BE2C (cell line): ENCODE measurements at regions not wholly inside any gene's neighbourhood (a gene's known extent, or its start where the extent isn't known, plus 50 kb on each side); places are given as distances from the start of the nearest gene placed in this dataset.

ENCODE experiments used
- DNase-seq: peaks from one replicate; pipeline ENCODE4 v3.0.0-alpha.2; 2020
- H3K27me3 ChIP-seq: fragments of 250-450 bp; sonication (Bioruptor Pico); 2 replicates; pipeline ENCODE4 v1.5.1; 2020; ENCODE audit warnings: mild to moderate bottlenecking
- H3K36me3 ChIP-seq: fragments of 250-450 bp; sonication (Bioruptor Pico); 2 replicates; pipeline ENCODE4 v1.5.1; 2020; ENCODE audit warnings: mild to moderate bottlenecking
- H3K4me1 ChIP-seq: fragments of 250-450 bp; sonication (Bioruptor Pico); 2 replicates; pipeline ENCODE4 v1.5.1; 2020
- H3K4me3 ChIP-seq: 2 replicates; pipeline ENCODE4 v1.5.1; 2011; ENCODE audit warnings: low read depth, low read length
- H3K9me3 ChIP-seq: fragments of 250-450 bp; sonication (Bioruptor Pico); 2 replicates; pipeline ENCODE4 v1.5.1; 2020
- TF ChIP-seq, protein P1 (sequence below): IDR thresholded peaks from 2 replicates; pipeline ENCODE4 v1.5.1; 2012; ENCODE audit warnings: mild to moderate bottlenecking, low read depth, low read length

DNA sequence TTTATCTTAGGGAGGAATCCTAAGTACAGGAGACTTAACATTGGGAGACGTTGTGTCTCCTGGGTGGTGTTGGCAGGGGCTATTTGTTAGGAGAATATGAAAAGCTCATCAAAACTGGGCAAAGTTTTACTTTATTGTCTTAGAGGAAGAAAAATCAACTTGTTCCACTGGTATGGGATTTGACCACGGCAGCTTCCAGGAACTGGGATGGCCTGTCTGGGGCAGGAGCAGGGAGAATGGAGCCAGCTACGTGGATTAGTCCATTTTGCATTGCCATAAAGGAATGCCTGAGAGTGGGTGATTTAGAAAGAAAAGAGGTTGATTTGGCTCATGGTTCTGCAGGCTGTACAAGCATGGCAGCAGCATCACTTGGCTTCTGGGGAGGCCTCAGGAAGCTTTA is 198.4 kb downstream of the ADAMTS15 start:
- no peaks in the 10 kb centered on the region for H3K9me3 ChIP-seq
- H3K4me3 ChIP-seq, result no peak overlapping the region
- no peaks in the 10 kb centered on the region for H3K27me3 ChIP-seq
- H3K36me3 ChIP-seq, result no peaks in the 10 kb centered on the region
- TF ChIP-seq, protein P1, sequence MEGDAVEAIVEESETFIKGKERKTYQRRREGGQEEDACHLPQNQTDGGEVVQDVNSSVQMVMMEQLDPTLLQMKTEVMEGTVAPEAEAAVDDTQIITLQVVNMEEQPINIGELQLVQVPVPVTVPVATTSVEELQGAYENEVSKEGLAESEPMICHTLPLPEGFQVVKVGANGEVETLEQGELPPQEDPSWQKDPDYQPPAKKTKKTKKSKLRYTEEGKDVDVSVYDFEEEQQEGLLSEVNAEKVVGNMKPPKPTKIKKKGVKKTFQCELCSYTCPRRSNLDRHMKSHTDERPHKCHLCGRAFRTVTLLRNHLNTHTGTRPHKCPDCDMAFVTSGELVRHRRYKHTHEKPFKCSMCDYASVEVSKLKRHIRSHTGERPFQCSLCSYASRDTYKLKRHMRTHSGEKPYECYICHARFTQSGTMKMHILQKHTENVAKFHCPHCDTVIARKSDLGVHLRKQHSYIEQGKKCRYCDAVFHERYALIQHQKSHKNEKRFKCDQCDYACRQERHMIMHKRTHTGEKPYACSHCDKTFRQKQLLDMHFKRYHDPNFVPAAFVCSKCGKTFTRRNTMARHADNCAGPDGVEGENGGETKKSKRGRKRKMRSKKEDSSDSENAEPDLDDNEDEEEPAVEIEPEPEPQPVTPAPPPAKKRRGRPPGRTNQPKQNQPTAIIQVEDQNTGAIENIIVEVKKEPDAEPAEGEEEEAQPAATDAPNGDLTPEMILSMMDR, result no peak
- DNase-seq, result no peak
- H3K4me1 ChIP-seq, result no peaks in the 10 kb centered on the region

DNA sequence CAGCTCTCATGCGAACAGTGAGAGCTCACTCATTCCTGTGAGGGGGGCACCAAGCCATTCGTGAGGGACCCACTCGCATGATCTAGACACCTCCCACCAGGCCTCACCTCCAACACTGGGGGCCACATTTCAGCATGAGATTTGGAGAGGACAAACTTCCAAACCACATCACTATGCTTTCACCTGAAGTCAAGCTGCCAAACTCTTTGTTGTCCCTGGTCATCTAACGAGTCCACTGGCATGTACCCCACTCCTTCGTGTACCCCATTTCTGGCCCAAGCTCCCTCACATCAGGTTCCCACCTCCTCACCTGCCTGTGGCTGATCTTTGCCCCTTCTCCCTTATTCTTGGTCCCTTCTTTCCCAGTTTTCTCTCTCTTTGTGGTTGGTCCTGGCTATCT is 198.9 kb downstream of the ADAMTS15 start:
- Histone ChIP-seq H3K4me3 (no peak overlapping the region), H3K27me3 (no peaks in the 10 kb centered on the region), H3K4me1 (no peaks in the 10 kb centered on the region), H3K36me3 (no peaks in the 10 kb centered on the region), H3K9me3 (no peaks in the 10 kb centered on the region)
- TF ChIP-seq, protein P1, result no peak
- no peak for DNase-seq

DNA sequence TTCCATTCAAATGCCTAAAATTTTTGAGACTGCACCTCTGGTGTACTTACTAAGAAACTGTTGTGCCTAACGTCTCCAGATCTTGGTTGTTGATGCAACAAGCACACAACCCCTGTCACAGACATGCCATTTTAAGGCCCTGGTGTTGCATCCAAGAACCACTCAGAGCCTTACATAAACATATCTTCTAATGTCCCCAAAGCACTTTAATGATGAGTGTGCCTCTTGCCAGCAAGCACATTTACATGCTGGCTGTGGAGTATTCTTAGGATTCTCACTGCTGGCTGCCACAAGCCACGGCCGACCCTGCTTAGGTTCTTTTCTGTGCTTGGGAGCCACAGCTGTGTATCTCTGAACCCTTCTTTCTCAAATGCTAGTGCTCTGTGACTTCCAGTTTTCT is 201.4 kb downstream of the ADAMTS15 start:
- peaks cover 3% of the 10 kb centered on the region; the same call in 1 of the 2 replicates for H3K4me1 ChIP-seq
- H3K4me3 ChIP-seq, result no peak overlapping the region
- no peak for DNase-seq
- no peaks in the 10 kb centered on the region for H3K36me3 ChIP-seq
- no peaks in the 10 kb centered on the region for H3K9me3 ChIP-seq
- H3K27me3 ChIP-seq, result no peaks in the 10 kb centered on the region
- TF ChIP-seq, protein P1, result no peak

DNA sequence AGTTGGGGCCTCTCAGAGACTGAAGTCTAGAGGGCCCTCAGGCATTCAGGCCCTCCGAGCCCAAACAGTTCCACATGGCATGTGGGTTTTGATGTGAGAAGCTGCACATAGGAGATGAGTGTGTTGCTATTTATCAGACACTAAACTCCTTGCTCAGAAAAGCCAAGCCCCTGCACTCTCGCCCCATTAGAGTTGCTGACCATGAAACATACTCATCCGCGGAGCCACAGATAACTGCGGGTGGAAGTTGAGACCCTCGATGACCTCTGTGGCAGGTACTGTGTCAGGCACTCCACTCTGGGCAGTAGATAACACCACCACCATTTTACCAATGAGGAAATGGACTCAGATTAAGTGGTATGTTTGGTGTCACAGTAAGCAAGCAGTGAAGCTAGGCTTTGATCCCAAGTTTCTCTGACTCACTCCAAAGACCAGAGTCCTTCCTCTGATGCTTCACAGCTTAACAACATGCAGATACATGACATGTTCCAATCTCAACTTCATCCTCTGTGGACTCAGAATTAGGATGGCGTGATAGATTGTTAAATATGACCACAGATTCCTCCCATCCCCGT is 202.1 kb downstream of the ADAMTS15 start:
- Histone ChIP-seq H3K4me1 (peaks cover 8% of the 10 kb centered on the region; the same call in 1 of the 2 replicates), H3K4me3 (no peak overlapping the region), H3K9me3 (no peaks in the 10 kb centered on the region), H3K27me3 (no peaks in the 10 kb centered on the region), H3K36me3 (no peaks in the 10 kb centered on the region)
- TF ChIP-seq, protein P1, result no peak
- DNase-seq, result no peak

DNA sequence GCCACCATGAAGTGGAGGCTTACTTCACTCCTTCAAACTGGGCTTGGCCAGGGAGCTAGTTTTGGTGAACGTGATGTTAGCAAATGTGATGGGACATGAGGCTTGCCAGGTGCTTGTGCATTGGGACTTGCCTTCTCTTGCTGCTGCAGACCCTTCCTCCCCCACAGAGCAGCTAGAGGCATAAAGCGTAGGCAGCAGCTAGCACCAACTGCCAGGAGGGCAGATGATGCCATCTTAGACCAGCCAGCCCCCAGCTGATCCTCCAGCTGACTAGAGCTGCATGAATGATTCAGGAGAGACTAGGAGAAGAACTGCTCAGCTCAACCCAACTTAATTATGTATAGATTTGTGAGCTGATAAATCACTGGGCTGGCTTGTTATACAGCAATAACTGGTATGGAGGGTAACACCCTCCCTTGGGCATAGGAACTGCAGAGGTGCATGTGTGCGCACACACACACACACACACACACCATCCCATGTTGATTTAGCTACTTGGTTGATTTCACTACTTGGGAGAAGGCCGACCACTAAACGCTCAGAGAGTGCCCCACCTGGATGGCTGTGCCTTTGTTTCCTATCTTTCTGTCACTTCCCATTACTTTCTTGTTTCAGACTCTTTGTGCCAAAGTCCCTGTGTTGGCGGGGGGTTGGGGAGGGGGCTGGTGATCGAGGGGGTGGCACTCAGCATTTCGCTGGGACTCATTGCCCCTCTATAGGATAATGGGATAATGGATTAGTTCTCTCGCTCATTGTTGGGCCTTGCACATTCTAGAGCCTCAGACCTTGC is 202.8 kb downstream of the ADAMTS15 start:
- Histone ChIP-seq H3K27me3 (no peaks in the 10 kb centered on the region), H3K36me3 (no peaks in the 10 kb centered on the region), H3K9me3 (no peaks in the 10 kb centered on the region), H3K4me1 (peaks cover 8% of the 10 kb centered on the region; the same call in 1 of the 2 replicates), H3K4me3 (no peak overlapping the region)
- no peak for DNase-seq
- TF ChIP-seq, protein P1, result no peak
